GM12872 (cell line): ENCODE measurements at regions not wholly inside any gene's neighbourhood (a gene's known extent, or its start where the extent isn't known, plus 50 kb on each side); places are given as distances from the start of the nearest gene placed in this dataset.

Source experiments
- TF ChIP-seq, protein P1 (sequence below): IDR thresholded peaks from 3 replicates; pipeline ENCODE4 v1.5.1; 2011; ENCODE audit warnings: low read depth, mild to moderate bottlenecking, low read length, moderate library complexity; ENCODE audit not compliant: insufficient read depth

DNA sequence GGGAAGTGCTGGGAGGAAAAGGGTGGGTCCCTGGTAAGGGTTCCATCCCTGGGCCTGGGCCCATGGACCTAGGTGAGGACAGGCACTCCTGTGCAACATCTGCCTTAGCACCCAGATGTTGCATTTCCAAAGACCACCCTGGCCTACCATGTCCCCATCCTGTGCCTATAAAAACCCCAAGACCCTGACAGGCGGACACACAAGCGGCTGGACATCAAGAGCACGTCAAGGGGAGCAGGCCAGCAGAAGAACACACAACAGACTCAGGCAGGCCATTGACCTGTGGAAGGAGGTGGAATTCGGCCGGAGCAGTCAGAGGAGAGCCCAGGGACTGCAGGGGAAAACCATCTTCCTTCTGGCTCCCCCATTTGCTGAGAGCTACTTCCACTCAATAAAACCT lies 937.8 kb upstream of the MANEA start:
- TF ChIP-seq, protein P1, sequence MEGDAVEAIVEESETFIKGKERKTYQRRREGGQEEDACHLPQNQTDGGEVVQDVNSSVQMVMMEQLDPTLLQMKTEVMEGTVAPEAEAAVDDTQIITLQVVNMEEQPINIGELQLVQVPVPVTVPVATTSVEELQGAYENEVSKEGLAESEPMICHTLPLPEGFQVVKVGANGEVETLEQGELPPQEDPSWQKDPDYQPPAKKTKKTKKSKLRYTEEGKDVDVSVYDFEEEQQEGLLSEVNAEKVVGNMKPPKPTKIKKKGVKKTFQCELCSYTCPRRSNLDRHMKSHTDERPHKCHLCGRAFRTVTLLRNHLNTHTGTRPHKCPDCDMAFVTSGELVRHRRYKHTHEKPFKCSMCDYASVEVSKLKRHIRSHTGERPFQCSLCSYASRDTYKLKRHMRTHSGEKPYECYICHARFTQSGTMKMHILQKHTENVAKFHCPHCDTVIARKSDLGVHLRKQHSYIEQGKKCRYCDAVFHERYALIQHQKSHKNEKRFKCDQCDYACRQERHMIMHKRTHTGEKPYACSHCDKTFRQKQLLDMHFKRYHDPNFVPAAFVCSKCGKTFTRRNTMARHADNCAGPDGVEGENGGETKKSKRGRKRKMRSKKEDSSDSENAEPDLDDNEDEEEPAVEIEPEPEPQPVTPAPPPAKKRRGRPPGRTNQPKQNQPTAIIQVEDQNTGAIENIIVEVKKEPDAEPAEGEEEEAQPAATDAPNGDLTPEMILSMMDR, result no peak

DNA sequence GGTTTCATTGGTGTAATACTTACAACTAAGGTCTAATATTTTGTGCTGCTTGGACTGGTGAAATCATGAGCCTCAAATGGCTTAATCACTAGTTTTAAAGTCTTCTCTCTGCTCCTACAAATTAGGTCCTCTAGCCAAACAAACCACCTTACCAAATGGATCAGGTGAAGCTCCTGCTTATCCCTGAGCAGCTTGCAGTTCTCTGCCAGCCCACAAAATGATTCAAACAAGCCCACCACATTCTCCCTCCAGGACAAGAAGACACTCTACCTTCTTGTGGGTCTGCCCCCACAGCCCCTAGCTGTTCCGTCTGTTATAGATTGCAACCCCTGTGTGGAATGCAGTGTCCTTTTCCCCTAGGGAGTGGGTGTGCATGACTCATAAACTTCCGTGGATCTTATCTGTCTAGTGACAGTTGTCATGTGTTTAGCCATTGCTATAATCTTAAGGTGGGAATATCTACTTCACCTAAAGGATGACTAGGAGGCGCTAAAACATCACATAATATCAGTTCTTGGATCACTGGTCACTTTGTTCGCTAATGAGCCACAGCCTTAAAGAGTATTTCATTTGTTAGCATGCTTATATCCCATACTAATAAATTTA lies 940.5 kb upstream of the MANEA start:
- TF ChIP-seq, protein P1, result peak; percentile 4; the same call in 1 of the 3 replicates

DNA sequence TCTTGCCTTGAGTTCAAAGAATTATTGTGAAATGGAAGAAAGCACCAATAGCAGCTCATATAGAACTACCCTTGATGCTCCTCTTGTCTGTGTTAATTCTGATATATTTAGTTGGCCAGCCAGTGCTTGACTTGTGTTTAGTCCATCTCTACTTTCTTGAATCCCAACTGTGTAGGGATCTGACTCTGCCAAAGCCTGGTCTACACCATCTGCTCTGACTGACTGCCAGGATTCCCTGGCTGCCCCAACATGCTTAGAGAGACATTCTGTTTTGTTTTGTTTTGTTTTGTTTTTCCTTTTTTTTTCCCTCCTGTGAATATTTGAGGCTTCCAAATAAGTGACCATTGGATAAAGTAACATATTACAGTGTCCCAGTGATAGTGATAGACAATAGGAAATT lies 953.7 kb upstream of the MANEA start:
- TF ChIP-seq, protein P1, result no peak

DNA sequence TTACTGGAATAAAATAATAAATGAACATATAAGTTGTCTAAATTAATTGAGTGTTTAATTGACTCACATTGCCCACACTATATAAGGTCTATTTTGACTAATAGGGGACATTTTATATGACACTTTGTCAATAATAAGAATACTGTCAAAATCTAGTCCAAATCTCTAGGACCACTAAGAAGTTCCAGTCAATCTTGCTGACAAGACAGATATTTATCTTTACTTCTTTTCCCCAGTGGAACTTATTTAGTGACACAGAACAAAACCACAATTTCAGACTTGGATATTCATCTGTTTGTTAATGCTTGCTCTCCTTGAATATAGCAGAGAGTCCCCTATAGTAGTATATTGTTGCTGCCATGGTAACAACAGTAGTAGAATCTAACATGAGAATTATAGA lies 954.6 kb upstream of the MANEA start:
- TF ChIP-seq, protein P1, result no peak

DNA sequence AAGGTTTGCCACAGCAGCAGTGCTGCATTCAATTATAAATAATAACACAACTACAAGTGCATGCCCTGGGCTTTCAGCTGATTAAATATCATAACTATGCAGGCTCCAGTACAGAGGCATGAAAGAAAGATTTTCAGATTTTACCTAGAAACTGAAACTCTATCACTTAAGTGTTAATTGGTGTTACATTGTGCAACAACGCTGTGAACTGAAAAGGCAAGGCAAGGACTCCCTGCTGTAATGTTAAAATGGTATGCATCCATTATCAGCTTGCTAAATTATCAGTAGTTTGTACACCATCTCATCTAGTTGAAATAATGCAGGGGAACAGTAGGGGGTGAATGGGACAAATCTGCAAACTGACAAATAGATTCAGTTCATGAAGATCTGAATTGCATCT lies 976.7 kb upstream of the MANEA start:
- TF ChIP-seq, protein P1, result no peak

DNA sequence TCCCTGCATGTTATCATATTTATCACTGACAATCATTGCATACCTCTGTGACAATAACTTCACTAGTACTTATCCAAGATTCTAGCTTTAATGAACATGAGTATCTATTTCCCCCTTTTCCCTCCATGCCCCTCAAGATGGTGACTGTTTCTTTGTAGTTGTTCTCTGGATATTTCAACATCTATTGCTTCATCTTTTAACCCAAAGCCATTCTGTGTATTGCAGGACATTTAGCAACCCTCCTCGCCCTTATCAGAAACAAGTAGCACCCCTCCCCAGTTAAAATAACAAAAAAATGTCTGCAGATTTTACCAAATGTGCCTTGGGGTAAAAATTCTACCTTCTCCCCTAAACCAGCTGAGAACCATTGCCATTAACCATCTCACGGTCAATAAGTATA lies 979.8 kb upstream of the MANEA start:
- TF ChIP-seq, protein P1, result no peak

DNA sequence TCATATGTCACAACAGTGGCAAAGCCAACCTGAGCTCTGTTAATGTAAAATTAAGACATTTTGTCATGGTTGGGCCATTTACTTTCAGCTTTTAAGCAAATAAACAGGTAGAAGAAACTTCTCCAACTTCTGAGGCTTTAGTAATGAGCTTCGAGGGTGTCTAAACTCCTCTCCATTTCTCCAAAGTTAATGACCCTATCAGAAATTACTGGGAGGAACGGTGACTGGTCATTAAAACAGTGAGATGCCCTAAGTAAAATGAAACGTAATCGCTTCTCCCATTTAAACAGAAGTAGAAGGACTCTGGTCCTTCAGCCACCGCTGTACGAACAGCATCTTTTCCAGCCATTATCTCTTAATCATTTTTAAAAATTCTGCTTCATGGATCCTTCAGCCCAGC lies 986.9 kb upstream of the MANEA start:
- TF ChIP-seq, protein P1, result no peak

DNA sequence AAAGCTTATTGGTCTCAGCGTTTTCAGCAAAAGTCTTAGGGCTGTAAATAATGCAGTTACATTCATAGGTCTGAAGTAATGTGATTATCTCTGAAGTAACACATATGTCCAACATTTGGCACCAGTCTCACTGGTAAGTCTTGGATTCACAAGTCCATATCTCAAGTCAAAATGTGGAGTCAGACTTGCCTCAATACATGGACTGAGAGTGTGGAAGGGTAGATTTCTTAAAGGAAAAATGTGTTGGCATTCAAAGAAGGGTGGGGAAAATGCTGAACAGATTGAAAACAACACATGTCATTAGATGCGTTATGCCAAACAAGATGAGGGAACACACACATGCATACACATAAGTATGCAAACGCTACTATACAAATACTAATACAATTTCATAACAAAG lies 989.0 kb upstream of the MANEA start:
- TF ChIP-seq, protein P1, result no peak
